ENCODE measurements at regions not wholly inside any gene's neighbourhood (a gene's known extent, or its start where the extent isn't known, plus 50 kb on each side); places are given as distances from the start of the nearest gene placed in this dataset.

- TF ChIP-seq CTCF (IDR thresholded peaks at IDR 0.05) (no peak), POLR2A (IDR thresholded peaks at IDR 0.05) (no peak)
These were observed 2076.0 kb upstream of the CDH9 start for GRCh38 chr5:29114331-29114768.

Measured in Peyer's patch (tissue), 4 donors.